ENCODE measurements at regions not wholly inside any gene's neighbourhood (a gene's known extent, or its start where the extent isn't known, plus 50 kb on each side); places are given as distances from the start of the nearest gene placed in this dataset.

GRCh38 chr21:41648591-41649031, 118.2 kb downstream of the RIPK4 start:
- no peak for TF ChIP-seq CTCF (IDR thresholded peaks at IDR 0.05)
- no peak for TF ChIP-seq POLR2A (IDR thresholded peaks at IDR 0.05)
- no peak for TF ChIP-seq EP300 (IDR thresholded peaks at IDR 0.05)
- TF ChIP-seq POLR2AphosphoS5 (IDR thresholded peaks at IDR 0.05), result no peak

Measured in suprapubic skin (tissue), 4 donors.